ENCODE measurements at regions not wholly inside any gene's neighbourhood (a gene's known extent, or its start where the extent isn't known, plus 50 kb on each side); places are given as distances from the start of the nearest gene placed in this dataset.

DNA sequence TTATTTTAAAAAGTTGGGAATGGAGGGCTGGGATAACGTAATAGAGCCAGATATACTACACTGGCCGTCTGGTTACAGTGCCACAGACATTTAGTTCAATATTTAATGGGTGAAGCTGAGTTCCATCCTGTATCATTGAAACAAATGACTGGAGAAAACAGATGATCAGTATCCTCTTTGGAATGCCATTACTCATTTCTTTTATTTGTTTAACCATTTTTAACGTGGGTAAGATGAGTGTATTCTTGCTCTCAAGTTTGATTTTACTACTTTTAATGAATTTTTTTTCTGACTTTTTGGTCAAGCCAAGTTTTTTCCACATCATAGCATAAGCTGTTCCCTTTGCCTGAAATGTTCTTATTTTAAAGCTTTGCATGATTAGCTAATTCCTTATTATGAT, 53.9 kb upstream of the GRM7 start:
- TF ChIP-seq, protein P1, sequence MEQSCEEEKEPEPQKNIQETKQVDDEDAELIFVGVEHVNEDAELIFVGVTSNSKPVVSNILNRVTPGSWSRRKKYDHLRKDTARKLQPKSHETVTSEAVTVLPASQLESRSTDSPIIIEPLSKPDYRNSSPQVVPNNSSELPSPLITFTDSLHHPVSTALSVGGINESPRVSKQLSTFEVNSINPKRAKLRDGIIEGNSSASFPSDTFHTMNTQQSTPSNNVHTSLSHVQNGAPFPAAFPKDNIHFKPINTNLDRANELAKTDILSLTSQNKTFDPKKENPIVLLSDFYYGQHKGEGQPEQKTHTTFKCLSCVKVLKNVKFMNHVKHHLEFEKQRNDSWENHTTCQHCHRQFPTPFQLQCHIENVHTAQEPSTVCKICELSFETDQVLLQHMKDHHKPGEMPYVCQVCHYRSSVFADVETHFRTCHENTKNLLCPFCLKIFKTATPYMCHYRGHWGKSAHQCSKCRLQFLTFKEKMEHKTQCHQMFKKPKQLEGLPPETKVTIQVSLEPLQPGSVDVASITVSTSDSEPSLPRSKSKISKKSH (CRISPR knock-in tag; IDR thresholded peaks at IDR 0.05) = no peak
- TF ChIP-seq RCOR1 (IDR thresholded peaks at IDR 0.05; ENCODE audit: borderline replicate concordance in 1 of 2, low read depth in 2 of 2, low read length in 2 of 2) = no peak
- no peak for TF ChIP-seq HDAC6 (IDR thresholded peaks at IDR 0.05; ENCODE audit: low read depth, low read length)
- TF ChIP-seq MAFK (IDR thresholded peaks at IDR 0.05; ENCODE audit: low read length) = no peak
- no peak for TF ChIP-seq CHD1 (IDR thresholded peaks at IDR 0.05; ENCODE audit: low read length)
- no peak for TF ChIP-seq SMC3 (conservative IDR thresholded peaks at IDR 0.05; ENCODE audit: insufficient read depth, low read depth, low read length)
- TF ChIP-seq, protein P2, sequence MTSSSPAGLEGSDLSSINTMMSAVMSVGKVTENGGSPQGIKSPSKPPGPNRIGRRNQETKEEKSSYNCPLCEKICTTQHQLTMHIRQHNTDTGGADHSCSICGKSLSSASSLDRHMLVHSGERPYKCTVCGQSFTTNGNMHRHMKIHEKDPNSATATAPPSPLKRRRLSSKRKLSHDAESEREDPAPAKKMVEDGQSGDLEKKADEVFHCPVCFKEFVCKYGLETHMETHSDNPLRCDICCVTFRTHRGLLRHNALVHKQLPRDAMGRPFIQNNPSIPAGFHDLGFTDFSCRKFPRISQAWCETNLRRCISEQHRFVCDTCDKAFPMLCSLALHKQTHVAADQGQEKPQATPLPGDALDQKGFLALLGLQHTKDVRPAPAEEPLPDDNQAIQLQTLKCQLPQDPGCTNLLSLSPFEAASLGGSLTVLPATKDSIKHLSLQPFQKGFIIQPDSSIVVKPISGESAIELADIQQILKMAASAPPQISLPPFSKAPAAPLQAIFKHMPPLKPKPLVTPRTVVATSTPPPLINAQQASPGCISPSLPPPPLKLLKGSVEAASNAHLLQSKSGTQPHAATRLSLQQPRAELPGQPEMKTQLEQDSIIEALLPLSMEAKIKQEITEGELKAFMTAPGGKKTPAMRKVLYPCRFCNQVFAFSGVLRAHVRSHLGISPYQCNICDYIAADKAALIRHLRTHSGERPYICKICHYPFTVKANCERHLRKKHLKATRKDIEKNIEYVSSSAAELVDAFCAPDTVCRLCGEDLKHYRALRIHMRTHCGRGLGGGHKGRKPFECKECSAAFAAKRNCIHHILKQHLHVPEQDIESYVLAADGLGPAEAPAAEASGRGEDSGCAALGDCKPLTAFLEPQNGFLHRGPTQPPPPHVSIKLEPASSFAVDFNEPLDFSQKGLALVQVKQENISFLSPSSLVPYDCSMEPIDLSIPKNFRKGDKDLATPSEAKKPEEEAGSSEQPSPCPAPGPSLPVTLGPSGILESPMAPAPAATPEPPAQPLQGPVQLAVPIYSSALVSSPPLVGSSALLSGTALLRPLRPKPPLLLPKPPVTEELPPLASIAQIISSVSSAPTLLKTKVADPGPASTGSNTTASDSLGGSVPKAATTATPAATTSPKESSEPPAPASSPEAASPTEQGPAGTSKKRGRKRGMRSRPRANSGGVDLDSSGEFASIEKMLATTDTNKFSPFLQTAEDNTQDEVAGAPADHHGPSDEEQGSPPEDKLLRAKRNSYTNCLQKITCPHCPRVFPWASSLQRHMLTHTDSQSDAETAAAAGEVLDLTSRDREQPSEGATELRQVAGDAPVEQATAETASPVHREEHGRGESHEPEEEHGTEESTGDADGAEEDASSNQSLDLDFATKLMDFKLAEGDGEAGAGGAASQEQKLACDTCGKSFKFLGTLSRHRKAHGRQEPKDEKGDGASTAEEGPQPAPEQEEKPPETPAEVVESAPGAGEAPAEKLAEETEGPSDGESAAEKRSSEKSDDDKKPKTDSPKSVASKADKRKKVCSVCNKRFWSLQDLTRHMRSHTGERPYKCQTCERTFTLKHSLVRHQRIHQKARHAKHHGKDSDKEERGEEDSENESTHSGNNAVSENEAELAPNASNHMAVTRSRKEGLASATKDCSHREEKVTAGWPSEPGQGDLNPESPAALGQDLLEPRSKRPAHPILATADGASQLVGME (CRISPR knock-in tag; IDR thresholded peaks at IDR 0.05) = no peak
- no peak for TF ChIP-seq ZNF449 (CRISPR knock-in tag; IDR thresholded peaks at IDR 0.05)
- TF ChIP-seq SP2 (IDR thresholded peaks at IDR 0.05; ENCODE audit: extremely low read depth, low read depth, low read length, poor library complexity, severe bottlenecking) = no peak
- TF ChIP-seq USF1 (CRISPR knock-in tag; IDR thresholded peaks at IDR 0.05) = no peak
